T-helper 17 cell (primary cell): ENCODE measurements at regions not wholly inside any gene's neighbourhood (a gene's known extent, or its start where the extent isn't known, plus 50 kb on each side); places are given as distances from the start of the nearest gene placed in this dataset.

Experiments
- ATAC-seq: fragments of 150-1000 bp; cut with Tn5 transposase; 2 replicates; pipeline ENCODE4 v1.10.0; 2021; ENCODE audit warnings: mild to moderate bottlenecking, moderate library complexity
- DNase-seq, 3 donors: peaks; one replicate each; pipeline versions ENCODE4 v3.0.0 to v3.0.0-alpha.2; 2020 to 2021
- H3K9me3 ChIP-seq: one replicate; pipeline ENCODE4 v1.7.0; 2013; ENCODE audit warnings: low read length, mild to moderate bottlenecking; ENCODE audit not compliant: control insufficient read depth, poor library complexity, severe bottlenecking
- H3K27ac Mint-ChIP-seq: one replicate; pipeline ENCODE4 v1.8.0; 2022; ENCODE audit warnings: mild to moderate bottlenecking, moderate library complexity, mixed read lengths
- H3K27me3 Mint-ChIP-seq: one replicate; pipeline ENCODE4 v1.8.0; 2022; ENCODE audit warnings: mixed read lengths
- H3K36me3 Mint-ChIP-seq: one replicate; pipeline ENCODE4 v1.8.0; 2022; ENCODE audit warnings: low read depth, mixed read lengths
- H3K4me1 Mint-ChIP-seq: one replicate; pipeline ENCODE4 v1.8.0; 2022; ENCODE audit warnings: mild to moderate bottlenecking, mixed read lengths
- H3K4me3 Mint-ChIP-seq: one replicate; pipeline ENCODE4 v1.8.0; 2022; ENCODE audit warnings: mild to moderate bottlenecking, moderate library complexity, mixed read lengths

- H3K27me3 Mint-ChIP-seq, result peaks cover 26% of the 10 kb centered on the region
- no peak for DNase-seq
- ATAC-seq, result no peak
- H3K9me3 ChIP-seq, result no peaks in the 10 kb centered on the region
- no peaks in the 10 kb centered on the region for H3K36me3 Mint-ChIP-seq
- peaks cover 2% of the 10 kb centered on the region for H3K4me1 Mint-ChIP-seq
- no peak overlapping the region for H3K4me3 Mint-ChIP-seq
- no peak overlapping the region for H3K27ac Mint-ChIP-seq
Measured at GRCh38 chr2:156704617-156705016, 268.4 kb downstream of the GPD2 start.

GRCh38 chr2:156706576-156706975 lies 270.4 kb downstream of the GPD2 start:
- no peak for DNase-seq
- Mint-ChIP-seq H3K27ac (no peak overlapping the region), H3K4me1 (no peaks in the 10 kb centered on the region), H3K36me3 (no peaks in the 10 kb centered on the region), H3K4me3 (no peak overlapping the region), H3K27me3 (peaks cover 20% of the 10 kb centered on the region)
- no peaks in the 10 kb centered on the region for H3K9me3 ChIP-seq
- no peak for ATAC-seq

- no peak overlapping the region for H3K27ac Mint-ChIP-seq
- ATAC-seq (no peak), DNase-seq (no peak)
- H3K9me3 ChIP-seq, result no peaks in the 10 kb centered on the region
- no peaks in the 10 kb centered on the region for H3K36me3 Mint-ChIP-seq
- peaks cover 14% of the 10 kb centered on the region for H3K27me3 Mint-ChIP-seq
- H3K4me1 Mint-ChIP-seq, result no peaks in the 10 kb centered on the region
- no peak overlapping the region for H3K4me3 Mint-ChIP-seq
Measured at GRCh38 chr2:156708051-156708450, 271.9 kb downstream of the GPD2 start.

- no peak for ATAC-seq
- no peak for DNase-seq
- no peaks in the 10 kb centered on the region for H3K4me1 Mint-ChIP-seq
- peaks cover 9% of the 10 kb centered on the region for H3K27me3 Mint-ChIP-seq
- H3K36me3 Mint-ChIP-seq, result no peaks in the 10 kb centered on the region
- H3K27ac Mint-ChIP-seq, result no peak overlapping the region
- no peak overlapping the region for H3K4me3 Mint-ChIP-seq
- no peaks in the 10 kb centered on the region for H3K9me3 ChIP-seq
Measured at GRCh38 chr2:156709091-156709490, 272.9 kb downstream of the GPD2 start.

GRCh38 chr2:156719036-156719435 lies 282.9 kb downstream of the GPD2 start:
- no peaks in the 10 kb centered on the region for H3K36me3 Mint-ChIP-seq
- H3K4me3 Mint-ChIP-seq, result no peak overlapping the region
- ATAC-seq (no peak), DNase-seq (no peak)
- no peaks in the 10 kb centered on the region for H3K4me1 Mint-ChIP-seq
- no peaks in the 10 kb centered on the region for H3K9me3 ChIP-seq
- H3K27me3 Mint-ChIP-seq, result peaks cover 18% of the 10 kb centered on the region
- H3K27ac Mint-ChIP-seq, result no peak overlapping the region

- no peaks in the 10 kb centered on the region for H3K9me3 ChIP-seq
- Mint-ChIP-seq H3K36me3 (no peaks in the 10 kb centered on the region), H3K4me3 (no peak overlapping the region), H3K27me3 (peaks cover 15% of the 10 kb centered on the region), H3K4me1 (no peaks in the 10 kb centered on the region), H3K27ac (no peak overlapping the region)
- no peak for ATAC-seq
- no peak for DNase-seq
Measured at GRCh38 chr2:156727867-156728266, 291.7 kb downstream of the GPD2 start.

GRCh38 chr2:156728328-156728727 lies 292.1 kb downstream of the GPD2 start:
- H3K4me3 Mint-ChIP-seq, result no peak overlapping the region
- no peaks in the 10 kb centered on the region for H3K36me3 Mint-ChIP-seq
- DNase-seq, result no peak
- H3K27ac Mint-ChIP-seq, result no peak overlapping the region
- H3K4me1 Mint-ChIP-seq, result no peaks in the 10 kb centered on the region
- no peak for ATAC-seq
- H3K27me3 Mint-ChIP-seq, result peaks cover 12% of the 10 kb centered on the region
- H3K9me3 ChIP-seq, result no peaks in the 10 kb centered on the region

- H3K27me3 Mint-ChIP-seq, result no peaks in the 10 kb centered on the region
- DNase-seq (no peak), ATAC-seq (no peak)
- no peak overlapping the region for H3K27ac Mint-ChIP-seq
- no peaks in the 10 kb centered on the region for H3K9me3 ChIP-seq
- H3K36me3 Mint-ChIP-seq, result no peaks in the 10 kb centered on the region
- no peak overlapping the region for H3K4me3 Mint-ChIP-seq
- H3K4me1 Mint-ChIP-seq, result no peaks in the 10 kb centered on the region
Measured at GRCh38 chr2:156731506-156731905, 295.3 kb downstream of the GPD2 start.

- peaks cover 32% of the 10 kb centered on the region for H3K27me3 Mint-ChIP-seq
- no peaks in the 10 kb centered on the region for H3K36me3 Mint-ChIP-seq
- DNase-seq (no peak), ATAC-seq (no peak)
- H3K27ac Mint-ChIP-seq, result no peak overlapping the region
- H3K9me3 ChIP-seq, result no peaks in the 10 kb centered on the region
- H3K4me3 Mint-ChIP-seq, result no peak overlapping the region
- H3K4me1 Mint-ChIP-seq, result no peaks in the 10 kb centered on the region
Measured at GRCh38 chr2:156736950-156737349, 300.8 kb downstream of the GPD2 start.

- no peaks in the 10 kb centered on the region for H3K9me3 ChIP-seq
- Mint-ChIP-seq H3K4me1 (no peaks in the 10 kb centered on the region), H3K36me3 (no peaks in the 10 kb centered on the region), H3K4me3 (no peak overlapping the region), H3K27ac (peak overlapping the region; percentile 21), H3K27me3 (peaks cover 32% of the 10 kb centered on the region)
- ATAC-seq (no peak), DNase-seq (no peak)
Measured at GRCh38 chr2:156739301-156739700, 303.1 kb downstream of the GPD2 start.

GRCh38 chr2:156745619-156746018 lies 309.4 kb downstream of the GPD2 start:
- no peaks in the 10 kb centered on the region for H3K9me3 ChIP-seq
- Mint-ChIP-seq H3K4me1 (no peaks in the 10 kb centered on the region), H3K27me3 (peaks cover 23% of the 10 kb centered on the region), H3K4me3 (no peak overlapping the region), H3K36me3 (no peaks in the 10 kb centered on the region), H3K27ac (no peak overlapping the region)
- DNase-seq, result no peak
- ATAC-seq, result no peak

- DNase-seq (no peak), ATAC-seq (no peak)
- Mint-ChIP-seq H3K4me3 (no peak overlapping the region), H3K36me3 (no peaks in the 10 kb centered on the region), H3K27me3 (peaks cover 11% of the 10 kb centered on the region), H3K4me1 (no peaks in the 10 kb centered on the region), H3K27ac (no peak overlapping the region)
- H3K9me3 ChIP-seq, result no peaks in the 10 kb centered on the region
Measured at GRCh38 chr2:156748221-156748620, 312.0 kb downstream of the GPD2 start.

GRCh38 chr2:156752042-156752441 lies 315.9 kb downstream of the GPD2 start:
- H3K9me3 ChIP-seq, result no peaks in the 10 kb centered on the region
- no peak overlapping the region for H3K4me3 Mint-ChIP-seq
- DNase-seq (no peak), ATAC-seq (no peak)
- H3K36me3 Mint-ChIP-seq, result no peaks in the 10 kb centered on the region
- H3K27ac Mint-ChIP-seq, result no peak overlapping the region
- H3K27me3 Mint-ChIP-seq, result peaks cover 16% of the 10 kb centered on the region
- H3K4me1 Mint-ChIP-seq, result no peaks in the 10 kb centered on the region

GRCh38 chr2:156753766-156754165 lies 317.6 kb downstream of the GPD2 start:
- no peaks in the 10 kb centered on the region for H3K4me1 Mint-ChIP-seq
- no peaks in the 10 kb centered on the region for H3K36me3 Mint-ChIP-seq

GRCh38 chr2:156756516-156756915 lies 320.3 kb downstream of the GPD2 start:
- H3K9me3 ChIP-seq, result no peaks in the 10 kb centered on the region
- Mint-ChIP-seq H3K27ac (no peak overlapping the region), H3K27me3 (peaks cover 5% of the 10 kb centered on the region), H3K4me3 (no peak overlapping the region), H3K4me1 (no peaks in the 10 kb centered on the region), H3K36me3 (no peaks in the 10 kb centered on the region)
- DNase-seq (no peak), ATAC-seq (no peak)

More at GRCh38 chr2:156753766-156754165, 317.6 kb downstream of the GPD2 start:
- Mint-ChIP-seq H3K4me3 (peak overlapping the region; percentile 13), H3K27me3 (peaks cover 9% of the 10 kb centered on the region), H3K27ac (no peak overlapping the region)
- H3K9me3 ChIP-seq, result no peaks in the 10 kb centered on the region
- DNase-seq (no peak), ATAC-seq (no peak)
